ENCODE measurements at regions not wholly inside any gene's neighbourhood (a gene's known extent, or its start where the extent isn't known, plus 50 kb on each side); places are given as distances from the start of the nearest gene placed in this dataset.
A peak's percentile ranks its signal among the peaks of the same experiment; 100 is the strongest.

DNA sequence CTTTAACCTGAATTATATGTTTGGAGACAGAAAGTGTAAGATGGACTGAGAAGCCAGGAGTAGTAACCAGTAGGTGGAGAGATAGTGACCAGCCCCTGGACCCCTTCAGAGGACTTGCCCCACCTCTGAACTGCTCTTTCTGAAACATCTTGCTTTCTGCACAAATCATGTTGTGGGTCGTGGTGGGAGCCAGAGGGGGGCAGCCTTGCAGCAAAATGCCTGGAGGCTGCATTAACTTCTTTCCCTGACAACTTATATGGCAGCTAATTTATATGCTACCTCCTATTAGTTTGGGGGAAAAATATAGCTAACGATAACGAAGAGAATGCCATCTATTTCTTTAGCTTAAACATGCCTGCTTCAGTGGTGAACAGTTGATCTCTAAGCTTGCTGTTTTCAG lies 859.8 kb downstream of the MAFB start:
- Histone ChIP-seq H3K9me3 (ENCODE audit: low read length) (no peaks in the 10 kb centered on the region), H3K9me2 (ENCODE audit: low read depth, low read length) (no peaks in the 10 kb centered on the region), H3K4me3 (ENCODE audit: low read depth, low read length, poor library complexity, severe bottlenecking) (no peak overlapping the region), H2AFZ (ENCODE audit: low read length) (no peak overlapping the region), H3K79me2 (ENCODE audit: insufficient read depth, low read length) (no peaks in the 10 kb centered on the region), H3K36me3 (ENCODE audit: insufficient read depth, low read length) (no peaks in the 10 kb centered on the region), H3K9ac (ENCODE audit: low read length) (no peak overlapping the region), H3K27me3 (ENCODE audit: insufficient read depth, low read length) (no peaks in the 10 kb centered on the region), H4K20me1 (ENCODE audit: insufficient read depth, low read length) (no peaks in the 10 kb centered on the region), H3K4me2 (ENCODE audit: low read length) (no peak overlapping the region), H3F3A (ENCODE audit: insufficient read depth, low read length) (no peaks in the 10 kb centered on the region), H3K4me1 (ENCODE audit: insufficient read depth, low read length, severe bottlenecking) (peaks cover 9% of the 10 kb centered on the region), H3K27ac (ENCODE audit: low read depth, low read length, poor library complexity, severe bottlenecking) (peak overlapping the region; percentile 42)
- TF ChIP-seq, protein P1, sequence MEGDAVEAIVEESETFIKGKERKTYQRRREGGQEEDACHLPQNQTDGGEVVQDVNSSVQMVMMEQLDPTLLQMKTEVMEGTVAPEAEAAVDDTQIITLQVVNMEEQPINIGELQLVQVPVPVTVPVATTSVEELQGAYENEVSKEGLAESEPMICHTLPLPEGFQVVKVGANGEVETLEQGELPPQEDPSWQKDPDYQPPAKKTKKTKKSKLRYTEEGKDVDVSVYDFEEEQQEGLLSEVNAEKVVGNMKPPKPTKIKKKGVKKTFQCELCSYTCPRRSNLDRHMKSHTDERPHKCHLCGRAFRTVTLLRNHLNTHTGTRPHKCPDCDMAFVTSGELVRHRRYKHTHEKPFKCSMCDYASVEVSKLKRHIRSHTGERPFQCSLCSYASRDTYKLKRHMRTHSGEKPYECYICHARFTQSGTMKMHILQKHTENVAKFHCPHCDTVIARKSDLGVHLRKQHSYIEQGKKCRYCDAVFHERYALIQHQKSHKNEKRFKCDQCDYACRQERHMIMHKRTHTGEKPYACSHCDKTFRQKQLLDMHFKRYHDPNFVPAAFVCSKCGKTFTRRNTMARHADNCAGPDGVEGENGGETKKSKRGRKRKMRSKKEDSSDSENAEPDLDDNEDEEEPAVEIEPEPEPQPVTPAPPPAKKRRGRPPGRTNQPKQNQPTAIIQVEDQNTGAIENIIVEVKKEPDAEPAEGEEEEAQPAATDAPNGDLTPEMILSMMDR (IDR thresholded peaks at IDR 0.05; ENCODE audit: low read length): peak; percentile 46; the same call in 1 of the 2 replicates
- no peak for TF ChIP-seq EZH2 (IDR thresholded peaks at IDR 0.05; ENCODE audit: borderline replicate concordance, low read length)

DNA sequence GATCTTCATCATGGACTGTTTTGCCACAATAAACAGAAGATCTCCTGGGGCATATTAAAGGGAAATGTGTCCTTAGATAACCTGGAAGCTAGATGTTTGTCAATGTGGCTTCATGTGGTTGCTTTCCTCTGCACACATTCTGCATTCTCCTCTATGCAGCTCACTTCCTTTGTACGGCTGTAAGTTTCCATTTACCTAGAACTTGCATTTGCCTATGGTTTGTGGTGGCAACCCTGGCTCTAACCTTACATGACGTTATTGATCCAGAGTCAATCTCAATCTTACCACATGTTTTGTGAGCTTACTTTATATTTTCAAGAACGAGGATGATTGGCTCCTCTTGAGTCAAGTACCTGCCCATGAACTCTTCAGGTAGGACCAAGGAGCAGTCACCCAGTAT lies 863.1 kb downstream of the MAFB start:
- Histone ChIP-seq H2AFZ (ENCODE audit: low read length) (no peak overlapping the region), H3K4me2 (ENCODE audit: low read length) (no peak overlapping the region)

DNA sequence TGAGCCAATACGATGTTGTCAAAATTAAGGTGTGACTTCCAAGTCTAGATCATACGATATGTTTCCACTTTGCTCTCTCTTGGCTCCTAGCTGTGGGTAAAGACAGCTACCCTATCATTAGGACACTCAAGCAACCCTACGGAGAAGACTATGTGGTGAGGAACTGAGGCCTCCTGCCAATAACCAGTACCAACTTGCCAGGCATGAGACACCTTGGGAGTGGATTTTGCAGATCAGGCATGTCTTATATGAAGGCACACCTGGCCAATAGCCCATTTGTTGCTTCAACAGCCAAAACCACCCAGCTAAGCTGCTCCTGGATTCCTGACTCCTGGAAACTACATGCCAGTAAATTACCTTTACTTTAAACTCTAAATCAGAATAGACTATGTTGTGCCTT lies 863.4 kb downstream of the DHX35 start:
- Histone ChIP-seq H3K27ac (ENCODE audit: low read depth, low read length, poor library complexity, severe bottlenecking) (no peak overlapping the region), H3F3A (ENCODE audit: insufficient read depth, low read length) (no peaks in the 10 kb centered on the region), H3K36me3 (ENCODE audit: insufficient read depth, low read length) (no peaks in the 10 kb centered on the region), H3K4me1 (ENCODE audit: insufficient read depth, low read length, severe bottlenecking) (peaks cover 9% of the 10 kb centered on the region), H3K9me3 (ENCODE audit: low read length) (no peaks in the 10 kb centered on the region), H3K27me3 (ENCODE audit: insufficient read depth, low read length) (no peaks in the 10 kb centered on the region), H2AFZ (ENCODE audit: low read length) (no peak overlapping the region), H3K79me2 (ENCODE audit: insufficient read depth, low read length) (no peaks in the 10 kb centered on the region), H3K9ac (ENCODE audit: low read length) (no peak overlapping the region), H3K9me2 (ENCODE audit: low read depth, low read length) (no peaks in the 10 kb centered on the region), H3K4me3 (ENCODE audit: low read depth, low read length, poor library complexity, severe bottlenecking) (no peak overlapping the region), H4K20me1 (ENCODE audit: insufficient read depth, low read length) (no peaks in the 10 kb centered on the region), H3K4me2 (ENCODE audit: low read length) (no peak overlapping the region)
- TF ChIP-seq, protein P1 (IDR thresholded peaks at IDR 0.05; ENCODE audit: low read length): no peak
- TF ChIP-seq EZH2 (IDR thresholded peaks at IDR 0.05; ENCODE audit: borderline replicate concordance, low read length): no peak

More for the DNA sequence above, 863.1 kb downstream of the MAFB start:
- Histone ChIP-seq H3K9me2 (ENCODE audit: low read depth, low read length) (no peaks in the 10 kb centered on the region), H3K4me1 (ENCODE audit: insufficient read depth, low read length, severe bottlenecking) (peaks cover 9% of the 10 kb centered on the region), H3K27me3 (ENCODE audit: insufficient read depth, low read length) (no peaks in the 10 kb centered on the region), H3K79me2 (ENCODE audit: insufficient read depth, low read length) (no peaks in the 10 kb centered on the region), H3K27ac (ENCODE audit: low read depth, low read length, poor library complexity, severe bottlenecking) (no peak overlapping the region), H3F3A (ENCODE audit: insufficient read depth, low read length) (no peaks in the 10 kb centered on the region), H3K9me3 (ENCODE audit: low read length) (no peaks in the 10 kb centered on the region), H4K20me1 (ENCODE audit: insufficient read depth, low read length) (no peaks in the 10 kb centered on the region), H3K9ac (ENCODE audit: low read length) (no peak overlapping the region), H3K4me3 (ENCODE audit: low read depth, low read length, poor library complexity, severe bottlenecking) (no peak overlapping the region), H3K36me3 (ENCODE audit: insufficient read depth, low read length) (no peaks in the 10 kb centered on the region)
- TF ChIP-seq, protein P1 (IDR thresholded peaks at IDR 0.05; ENCODE audit: low read length): no peak
- no peak for TF ChIP-seq EZH2 (IDR thresholded peaks at IDR 0.05; ENCODE audit: borderline replicate concordance, low read length)
